ENCODE measurements at regions not wholly inside any gene's neighbourhood (a gene's known extent, or its start where the extent isn't known, plus 50 kb on each side); places are given as distances from the start of the nearest gene placed in this dataset.

DNA sequence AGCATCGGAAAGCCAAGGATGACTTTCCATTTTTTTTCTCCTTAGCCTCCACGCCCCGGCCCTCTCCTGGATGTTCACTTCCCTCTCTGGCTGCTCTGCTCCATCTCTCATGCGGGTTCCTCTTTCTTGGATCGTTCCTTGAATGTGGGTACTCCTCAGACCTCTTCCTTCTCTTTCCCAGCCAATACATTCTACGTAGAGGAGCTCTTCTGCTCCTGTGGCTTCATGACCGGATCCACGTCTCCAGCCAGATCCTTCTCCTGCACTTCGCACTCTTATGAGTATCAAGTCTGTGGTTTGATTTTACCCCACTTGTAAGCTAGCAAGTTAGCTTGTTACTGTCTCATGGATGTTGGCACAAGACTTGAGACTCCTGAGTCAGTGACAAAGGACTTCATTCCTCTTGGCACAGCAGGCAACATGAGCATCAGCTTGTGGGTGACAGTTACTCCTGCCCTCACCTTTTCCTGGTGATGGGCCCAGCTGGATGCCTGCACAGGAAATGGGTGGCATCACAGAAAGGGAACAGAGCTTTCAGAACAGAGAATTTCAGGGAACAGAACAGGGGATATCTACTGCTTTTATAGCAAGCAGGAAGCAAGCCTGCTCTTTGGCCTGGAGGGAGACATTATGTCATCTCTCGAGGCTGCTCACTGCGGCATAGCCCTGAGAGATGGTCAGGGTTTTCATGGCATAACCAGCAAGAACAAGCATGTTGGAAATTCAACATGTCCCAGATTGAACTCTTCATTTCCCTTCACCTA is 100.1 kb upstream of the KIF26B start:
- TF ChIP-seq SUZ12 (IDR thresholded peaks at IDR 0.05) = no peak
- no peak for TF ChIP-seq L3MBTL2 (conservative IDR thresholded peaks at IDR 0.05)

Data from HEK293T (cell line).